ENCODE measurements at regions not wholly inside any gene's neighbourhood (a gene's known extent, or its start where the extent isn't known, plus 50 kb on each side); places are given as distances from the start of the nearest gene placed in this dataset.

- TF ChIP-seq CTCF (IDR thresholded peaks at IDR 0.05; ENCODE audit: control insufficient read depth, extremely low read depth, insufficient read depth): no peak
- DNase-seq (ENCODE audit: low read depth): no peak
- no peak overlapping the region for H3K4me3 ChIP-seq (ENCODE audit: low read depth, low read length)
Observed at GRCh38 chr3:194996746-194997145, 274.2 kb downstream of the XXYLT1 start.

GRCh38 chr3:194998417-194998816, 272.5 kb downstream of the XXYLT1 start:
- no peak for TF ChIP-seq CTCF (IDR thresholded peaks at IDR 0.05; ENCODE audit: control insufficient read depth, extremely low read depth, insufficient read depth)
- H3K4me3 ChIP-seq (ENCODE audit: low read depth, low read length): no peak overlapping the region
- DNase-seq (ENCODE audit: low read depth): no peak

- no peak for TF ChIP-seq CTCF (IDR thresholded peaks at IDR 0.05; ENCODE audit: control insufficient read depth, extremely low read depth, insufficient read depth)
- no peak overlapping the region for H3K4me3 ChIP-seq (ENCODE audit: low read depth, low read length)
- DNase-seq (ENCODE audit: low read depth): no peak
Observed at GRCh38 chr3:194998948-194999347, 272.0 kb downstream of the XXYLT1 start.

GRCh38 chr3:194999491-194999890, 271.5 kb downstream of the XXYLT1 start:
- no peak for TF ChIP-seq CTCF (IDR thresholded peaks at IDR 0.05; ENCODE audit: control insufficient read depth, extremely low read depth, insufficient read depth)
- H3K4me3 ChIP-seq (ENCODE audit: low read depth, low read length): no peak overlapping the region
- DNase-seq (ENCODE audit: low read depth): no peak

- TF ChIP-seq CTCF (IDR thresholded peaks at IDR 0.05; ENCODE audit: control insufficient read depth, extremely low read depth, insufficient read depth): no peak
- DNase-seq (ENCODE audit: low read depth): no peak
- no peak overlapping the region for H3K4me3 ChIP-seq (ENCODE audit: low read depth, low read length)
Observed at GRCh38 chr3:195001261-195001660, 269.7 kb downstream of the XXYLT1 start.

- peak; percentile 72 for TF ChIP-seq CTCF (IDR thresholded peaks at IDR 0.05; ENCODE audit: control insufficient read depth, extremely low read depth, insufficient read depth)
- H3K4me3 ChIP-seq (ENCODE audit: low read depth, low read length): no peak overlapping the region
- DNase-seq (ENCODE audit: low read depth): peak; percentile 63
Observed at GRCh38 chr3:195001961-195002861, 268.7 kb downstream of the XXYLT1 start.

Measured in LNCaP clone FGC (cell line).